GM19324 (cell line): ENCODE measurements at regions not wholly inside any gene's neighbourhood (a gene's known extent, or its start where the extent isn't known, plus 50 kb on each side); places are given as distances from the start of the nearest gene placed in this dataset.
"Not testable (repeated sequence)": the region's sequence is repeated elsewhere in the genome, so short reads cannot be mapped to it uniquely, and the experiment has no call there.

Source experiments
- ATAC-seq: cut with Tn5 transposase; IDR thresholded peaks from one replicate; pipeline ENCODE4 v1.9.1; 2021; ENCODE audit warnings: mild to moderate bottlenecking, moderate library complexity; ENCODE audit not compliant: unreplicated experiment, low FRiP score

DNA sequence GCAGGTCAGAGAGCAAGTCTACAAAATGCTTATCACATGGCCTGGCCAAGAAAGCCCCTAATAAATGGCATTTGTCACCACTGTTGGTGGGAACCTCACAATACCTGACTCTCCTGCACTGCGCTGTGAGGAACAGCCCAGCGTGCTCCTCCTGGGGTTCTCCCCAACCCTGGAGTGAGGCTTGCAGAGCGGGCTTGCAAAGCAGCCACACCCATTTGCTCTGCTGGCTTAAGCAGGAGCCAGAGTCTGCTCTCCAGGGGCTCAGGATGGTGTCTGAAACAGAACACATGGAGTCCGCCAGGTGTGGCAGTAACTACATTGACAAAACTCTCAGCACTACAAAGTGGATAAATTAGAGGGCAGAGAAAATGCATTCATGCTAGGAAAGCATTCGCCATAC lies 331.0 kb upstream of the CCL2 start:
- ATAC-seq = no peak

DNA sequence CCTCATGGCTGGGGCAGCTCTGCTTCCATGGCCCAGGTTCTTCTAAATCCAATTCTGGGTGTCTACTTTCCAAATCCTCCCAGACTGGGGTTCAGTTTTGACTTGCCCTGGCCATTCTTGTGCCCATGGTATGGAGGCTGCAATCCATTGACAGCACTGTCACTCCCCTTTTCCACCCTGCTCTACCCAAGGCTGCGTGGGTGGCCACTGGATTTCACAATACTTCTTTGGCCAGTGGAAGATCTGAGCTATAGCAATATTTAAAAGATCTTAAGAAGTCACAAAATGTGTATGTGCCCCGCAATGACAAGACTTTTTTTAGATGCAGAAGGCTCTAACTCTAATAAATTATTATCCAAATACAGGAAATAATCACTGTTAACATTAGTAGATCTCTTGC lies 329.4 kb upstream of the CCL2 start:
- no peak for ATAC-seq

DNA sequence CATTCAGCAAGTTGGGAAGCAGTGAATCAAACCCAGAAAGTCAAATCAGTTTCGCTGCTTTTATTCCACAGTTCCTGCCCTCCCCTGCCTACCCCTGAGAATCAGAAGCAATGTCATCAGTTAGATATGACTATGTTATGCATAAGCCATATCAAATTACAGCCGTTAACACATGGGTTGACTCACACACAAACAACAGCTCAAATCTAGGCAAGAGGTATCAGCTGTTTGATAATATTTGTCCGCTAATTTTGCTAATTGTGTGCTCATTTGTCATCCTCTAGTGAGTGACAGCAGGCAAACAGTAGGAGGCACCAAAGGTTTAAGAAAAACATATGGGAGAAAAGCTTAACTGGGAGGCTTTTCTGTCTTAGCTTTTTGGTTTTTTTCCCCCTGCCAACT lies 327.4 kb upstream of the CCL2 start:
- ATAC-seq = no peak

DNA sequence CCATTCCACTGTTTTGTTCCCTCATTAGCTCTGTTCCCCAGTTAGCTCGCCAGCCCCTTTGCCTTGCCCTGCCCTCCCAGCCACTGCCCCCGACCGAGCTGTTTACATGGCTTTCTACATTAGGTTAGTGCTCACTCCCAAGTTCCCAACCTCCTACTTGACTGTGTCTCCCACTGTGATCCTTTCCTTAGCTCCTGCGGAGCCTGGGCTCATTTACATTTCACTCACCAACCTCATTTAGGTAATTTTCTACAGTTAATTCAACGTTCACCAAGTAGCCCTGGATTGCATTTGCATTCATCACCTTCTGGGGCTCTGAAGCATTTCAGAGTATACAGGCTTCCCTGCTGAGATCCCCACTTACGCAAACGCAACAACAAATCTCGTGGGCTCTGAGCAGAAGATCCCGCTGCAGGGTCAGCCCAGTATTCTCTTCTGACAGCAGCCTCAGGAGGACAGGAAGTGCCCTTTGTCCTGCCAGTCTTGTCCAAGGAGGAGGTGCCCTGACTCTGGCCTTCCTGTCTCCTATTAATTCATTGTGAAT lies 325.8 kb upstream of the CCL2 start:
- ATAC-seq = no peak

DNA sequence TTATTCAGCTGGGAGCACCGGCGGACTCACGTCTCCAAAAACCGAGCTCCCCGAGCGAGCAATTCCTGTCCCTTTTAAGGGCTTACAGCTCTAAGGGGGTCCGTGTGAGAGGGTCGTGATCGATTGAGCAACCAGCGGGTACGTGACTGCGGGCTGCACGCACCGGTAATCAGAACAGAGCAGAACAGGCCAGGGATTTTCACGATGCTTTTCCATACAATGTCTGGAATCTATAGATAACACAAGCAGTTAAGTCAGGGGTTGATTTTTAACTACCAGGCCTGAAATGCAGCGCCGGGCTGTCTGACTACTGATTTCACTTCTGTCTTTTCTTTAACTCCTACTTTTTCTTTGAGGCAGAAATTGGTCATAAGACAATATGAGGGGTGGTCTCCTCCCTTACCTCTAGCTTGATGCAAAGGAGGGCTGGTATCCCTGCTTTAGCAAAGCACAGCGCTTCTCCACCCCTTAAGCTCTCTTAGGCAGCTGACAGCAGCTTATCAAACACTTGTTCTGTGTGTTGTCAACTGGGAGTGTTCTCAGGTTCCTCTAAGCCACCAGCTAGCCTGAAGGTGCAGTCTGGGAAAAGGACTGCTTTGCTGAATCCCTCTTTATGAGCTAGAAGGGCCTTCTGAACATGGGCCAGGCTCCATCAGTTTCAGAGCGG lies 323.8 kb upstream of the CCL2 start:
- not testable (repeated sequence) for ATAC-seq

DNA sequence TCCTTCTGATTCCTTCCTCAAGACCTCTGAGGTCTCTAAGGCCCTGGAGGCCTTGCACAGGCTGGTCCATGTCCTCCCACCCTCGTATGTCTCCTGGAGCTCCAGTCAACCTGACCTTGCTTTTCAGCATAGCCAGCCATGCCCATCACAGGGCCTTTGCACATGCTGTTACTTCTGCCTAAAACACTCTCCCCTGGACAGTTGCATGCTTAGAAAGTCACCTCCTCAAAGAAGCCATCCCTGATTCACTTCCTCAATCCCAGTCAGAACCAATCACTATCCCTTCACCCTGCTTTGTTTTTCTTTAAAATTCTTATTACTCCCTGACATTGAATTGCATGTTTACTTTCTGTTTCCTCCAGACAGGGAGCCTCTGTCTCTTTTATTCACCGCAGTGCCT lies 322.1 kb upstream of the CCL2 start:
- no peak for ATAC-seq

DNA sequence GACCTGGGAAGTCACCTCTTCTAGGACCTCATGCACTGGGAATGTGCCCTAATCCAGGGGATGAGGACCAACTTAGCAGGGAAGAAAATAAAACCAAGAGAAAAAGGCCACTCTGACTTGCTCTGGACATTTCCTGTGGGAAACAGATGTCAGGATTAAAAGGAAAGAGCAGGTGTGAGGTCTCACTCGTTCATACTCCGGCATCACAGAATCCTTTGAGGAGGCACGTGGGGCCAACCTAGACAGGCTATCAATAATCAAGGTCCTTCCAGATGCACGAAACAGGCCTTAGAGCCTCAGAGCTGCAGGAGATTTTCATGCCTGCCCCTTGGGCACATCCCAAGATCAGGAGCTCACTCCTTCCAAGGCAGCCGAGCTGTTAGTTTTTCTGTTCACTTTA lies 321.5 kb upstream of the CCL2 start:
- ATAC-seq = no peak

DNA sequence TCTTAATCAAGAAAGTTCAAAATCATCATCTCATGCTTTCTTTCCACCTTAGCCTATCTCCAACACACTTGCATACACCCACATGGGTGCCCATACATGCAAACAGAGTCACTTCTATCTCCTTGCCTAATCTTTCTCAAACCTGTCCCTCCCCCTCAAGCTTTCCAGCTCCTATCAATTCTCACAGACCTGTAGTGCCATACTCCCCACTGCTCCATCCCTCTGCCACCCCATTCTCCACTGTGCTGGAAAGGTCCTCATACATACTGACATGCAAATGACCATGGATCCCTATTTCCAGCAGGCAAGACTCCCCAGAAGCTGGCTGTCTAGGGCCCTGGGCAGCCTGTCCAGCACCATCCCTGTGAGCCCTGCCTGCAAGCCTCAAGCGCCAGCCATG lies 320.4 kb upstream of the CCL2 start:
- no peak for ATAC-seq

DNA sequence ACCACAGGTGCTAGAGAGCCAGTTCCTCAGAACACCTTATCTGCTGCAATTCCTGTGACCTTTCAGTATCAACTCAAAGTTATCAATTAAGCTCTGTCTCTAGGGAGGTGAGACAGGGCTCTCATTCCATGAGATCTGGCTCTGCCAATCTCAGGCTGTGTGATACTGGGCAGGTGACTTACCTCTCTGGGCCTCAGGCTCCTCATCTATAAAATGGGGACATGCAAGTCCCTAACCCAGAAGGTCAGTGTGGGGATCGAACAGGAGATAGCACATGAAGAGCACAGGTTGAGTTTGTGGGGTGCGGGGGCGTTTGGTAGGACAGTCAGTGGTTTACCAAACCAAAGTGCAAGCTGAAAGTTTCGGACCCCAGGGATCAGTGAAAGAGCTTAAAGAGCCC lies 319.3 kb upstream of the CCL2 start:
- ATAC-seq = no peak

DNA sequence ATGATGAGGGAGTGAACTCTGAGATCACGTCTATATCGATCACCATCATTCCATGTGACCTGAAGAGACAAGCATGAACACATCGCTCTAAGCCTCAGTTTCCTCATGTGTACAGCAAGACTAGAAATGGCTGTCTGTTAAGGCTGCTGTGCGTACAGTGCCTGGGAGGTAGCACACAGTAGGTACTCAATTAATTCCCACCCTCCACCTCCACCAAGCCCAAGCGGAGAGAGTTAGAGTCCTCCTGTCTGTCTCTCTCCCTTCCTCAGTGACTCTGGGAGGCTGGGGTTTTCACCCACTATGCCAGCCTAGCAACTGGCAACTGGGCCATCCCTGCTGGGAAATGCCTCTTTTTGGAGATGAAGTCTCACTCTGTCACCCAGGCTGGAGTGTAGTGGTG lies 318.3 kb upstream of the CCL2 start:
- no peak for ATAC-seq

DNA sequence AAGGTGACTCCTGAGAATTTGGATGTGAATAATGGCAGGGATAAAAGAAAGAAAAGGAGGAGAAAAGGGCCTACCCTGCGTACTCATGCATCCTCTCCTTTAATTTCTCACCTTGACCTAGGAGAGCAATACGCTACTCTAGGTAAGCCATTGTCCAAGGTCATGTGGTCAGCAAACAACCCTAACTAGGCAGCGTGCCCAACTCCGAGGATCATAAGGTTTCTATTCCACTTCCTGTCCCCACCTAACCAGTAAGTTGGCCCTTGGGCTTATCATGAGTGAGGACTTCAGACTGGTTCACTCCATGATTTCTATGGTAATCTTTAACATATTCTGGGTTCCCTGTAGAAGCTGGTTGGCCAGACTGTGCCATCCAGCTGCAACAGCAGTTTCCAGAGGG lies 315.1 kb upstream of the CCL2 start:
- no peak for ATAC-seq

DNA sequence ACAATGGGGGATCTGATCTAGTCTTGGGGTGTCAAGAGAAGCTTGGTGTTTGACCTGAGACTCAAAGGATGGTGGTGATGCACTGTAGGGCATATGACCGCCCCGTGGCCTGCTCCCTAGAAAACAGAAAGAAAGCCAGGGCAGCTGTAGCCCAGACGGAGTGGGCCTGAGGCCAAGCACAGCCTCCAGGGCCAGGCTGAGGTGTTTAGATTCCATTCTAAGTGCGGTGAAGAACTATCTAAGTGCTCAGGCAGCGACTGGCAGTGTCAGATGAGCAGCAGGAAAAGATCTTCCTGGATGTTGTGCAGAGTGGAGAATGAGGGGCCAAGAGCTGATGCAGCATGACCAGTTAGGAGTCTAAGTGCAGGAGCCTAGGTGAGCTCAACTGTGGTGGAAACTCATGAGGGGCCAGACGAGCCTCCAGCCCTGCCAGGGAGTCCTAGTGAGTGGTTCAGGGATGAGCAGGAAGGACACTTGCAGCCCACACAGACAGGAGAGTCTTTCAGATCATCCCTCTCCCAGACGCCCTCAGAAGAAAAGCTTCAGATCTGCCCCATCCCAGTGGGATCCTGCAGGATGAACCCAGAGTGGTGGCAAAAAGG lies 314.2 kb upstream of the CCL2 start:
- no peak for ATAC-seq

DNA sequence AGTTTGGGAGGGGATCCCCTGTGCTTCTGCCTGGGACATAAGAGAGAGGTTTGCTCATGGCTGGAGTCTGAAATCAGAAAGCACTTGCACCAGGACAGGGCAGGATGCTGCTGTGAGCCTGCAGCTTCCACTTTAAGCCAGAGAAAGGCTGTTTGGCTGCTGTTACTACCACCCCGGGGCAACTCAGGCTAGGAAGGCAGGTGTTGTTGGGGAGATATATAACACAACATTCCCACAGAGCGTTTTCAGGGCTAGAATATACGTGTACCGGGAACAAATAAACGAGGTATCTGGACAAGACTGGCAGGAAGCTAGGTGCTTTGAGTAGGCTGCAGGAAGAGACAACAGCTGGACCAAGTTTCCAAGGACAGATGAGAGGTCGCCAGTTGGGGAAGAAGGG lies 313.3 kb upstream of the CCL2 start:
- no peak for ATAC-seq

DNA sequence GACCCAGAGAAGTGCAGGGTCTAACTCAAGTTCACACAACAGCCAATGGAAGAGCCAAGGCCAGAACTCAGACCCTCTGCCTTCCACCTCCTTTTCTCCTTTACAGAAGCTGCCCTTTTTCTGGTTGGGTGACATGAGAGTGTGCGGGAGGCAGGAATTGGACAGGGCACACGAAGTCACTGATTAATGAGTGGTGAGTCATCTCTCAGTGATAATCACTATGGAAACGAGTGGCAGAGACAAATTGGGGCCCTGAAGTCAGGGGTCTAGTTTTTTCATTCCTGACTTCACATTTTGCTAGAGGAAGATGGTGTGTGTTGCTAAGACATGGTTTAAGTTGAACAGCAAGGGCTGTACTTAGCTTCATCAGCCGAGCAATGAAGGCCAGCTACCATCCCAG lies 312.7 kb upstream of the CCL2 start:
- no peak for ATAC-seq

DNA sequence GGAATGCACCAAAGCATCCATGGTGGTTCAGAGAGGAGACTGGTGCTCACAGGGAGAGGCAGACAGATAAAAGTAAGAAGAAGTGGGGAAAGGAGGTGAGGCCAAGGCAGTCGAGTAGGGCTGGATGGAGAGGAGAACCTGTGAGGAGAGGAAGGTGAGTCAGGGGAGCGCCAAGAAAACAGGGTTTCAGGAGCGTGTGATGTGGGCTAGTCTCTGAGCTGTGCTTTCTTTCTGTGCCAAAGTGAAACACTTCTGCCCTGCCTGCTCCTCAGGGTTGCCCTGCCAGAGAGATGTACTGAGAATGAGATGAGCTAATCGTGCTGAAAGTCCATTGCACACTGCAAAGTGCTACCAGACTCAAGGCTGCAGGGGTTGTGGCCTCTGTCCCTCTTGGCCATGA lies 310.7 kb upstream of the CCL2 start:
- ATAC-seq = no peak

DNA sequence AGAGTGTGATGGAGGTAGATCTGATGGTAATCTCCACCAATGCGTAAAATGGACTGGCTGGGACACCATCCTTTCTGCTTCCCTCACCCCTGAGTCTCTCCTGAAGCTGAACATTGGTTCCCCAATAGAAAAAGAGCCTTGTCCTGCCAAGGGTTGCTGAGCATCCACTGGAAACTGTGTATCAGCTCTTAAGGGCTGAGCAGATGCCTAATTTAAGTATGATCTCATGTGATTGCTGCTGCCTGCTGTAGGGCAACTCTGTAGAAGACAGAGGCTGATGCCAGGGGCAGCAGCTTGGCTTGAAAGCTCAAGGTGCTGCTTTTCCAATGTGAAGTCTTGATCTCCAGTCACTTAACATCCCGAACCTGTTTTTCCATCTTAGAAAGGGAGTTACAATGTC lies 310.3 kb upstream of the CCL2 start:
- ATAC-seq = no peak

DNA sequence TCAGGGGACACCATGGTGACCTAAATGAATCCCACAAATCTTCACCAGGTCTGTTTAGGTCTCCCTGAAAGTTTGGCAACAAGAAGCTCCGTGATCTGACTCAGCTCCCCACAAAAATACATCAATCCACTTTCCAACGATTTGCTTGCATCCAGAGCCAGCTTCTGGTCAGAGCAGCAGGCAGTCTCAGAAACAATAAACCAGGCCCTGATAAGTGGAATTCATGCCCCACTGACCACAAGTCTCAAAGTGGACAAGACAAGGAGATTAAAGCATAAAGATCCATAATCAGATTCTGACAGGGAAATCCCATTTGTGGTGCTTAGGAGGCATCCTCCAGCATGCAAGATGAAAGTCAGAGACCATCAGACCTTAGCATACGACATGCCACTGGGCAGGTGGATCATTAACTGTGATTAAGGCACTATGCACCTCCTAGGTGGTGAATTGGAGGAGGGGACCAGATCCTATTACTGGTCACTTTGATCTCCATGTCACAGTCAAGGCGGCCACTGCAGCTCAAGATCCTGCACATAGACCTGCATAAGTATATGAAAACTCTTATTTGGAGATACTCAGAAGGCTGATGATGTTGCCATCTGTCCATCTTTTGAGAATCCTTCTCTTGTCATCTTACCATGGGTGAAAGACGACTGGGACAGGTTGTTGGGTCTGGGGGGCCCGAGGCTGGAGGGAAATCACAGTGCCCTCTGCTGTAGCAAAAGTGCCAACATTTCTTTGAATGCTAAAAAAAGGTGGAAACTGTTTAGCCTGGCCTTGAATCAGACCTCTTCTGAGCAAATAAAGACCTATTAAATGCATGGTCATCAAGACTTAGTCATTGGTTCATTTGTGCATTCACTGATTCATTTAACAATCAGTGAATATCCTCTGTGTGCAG lies 309.2 kb upstream of the CCL2 start:
- no peak for ATAC-seq

DNA sequence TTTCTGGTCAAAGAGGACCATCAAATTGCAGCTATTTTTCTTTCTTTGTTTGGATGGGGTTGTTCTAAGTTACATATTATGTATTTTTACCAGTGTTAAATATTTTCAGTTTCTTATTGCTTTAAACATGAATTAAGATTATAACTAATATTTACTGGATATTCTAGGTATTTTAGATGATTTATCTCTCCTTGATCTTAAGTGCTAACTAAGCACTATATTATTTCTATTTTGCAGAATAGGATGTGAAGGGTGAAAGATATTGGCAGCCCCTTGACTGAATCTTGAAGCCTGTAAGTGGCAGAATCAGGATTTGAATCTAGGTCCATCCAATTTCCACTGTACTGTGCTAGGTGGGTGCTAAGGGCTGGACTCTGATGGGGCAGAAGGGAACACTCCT lies 307.3 kb upstream of the CCL2 start:
- ATAC-seq = no peak

DNA sequence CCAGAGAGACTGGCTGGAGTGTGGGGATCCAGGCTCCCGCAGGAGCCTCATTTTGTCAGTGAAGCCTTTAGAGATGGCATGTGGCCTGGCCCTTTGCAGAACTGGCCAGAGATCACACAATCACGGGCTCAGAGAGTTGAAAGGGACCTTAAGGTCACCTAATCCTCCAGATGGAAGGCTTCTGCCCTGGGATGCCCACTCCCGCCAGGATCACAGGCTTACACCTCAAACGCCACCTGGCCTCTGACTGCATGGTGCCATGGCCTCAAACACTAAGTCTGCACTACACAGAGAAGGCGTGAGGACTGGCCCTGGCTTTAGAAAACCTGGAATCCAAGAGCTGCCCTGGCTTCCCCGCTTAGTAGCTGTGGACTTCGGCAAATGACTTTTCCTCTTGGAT lies 306.8 kb upstream of the CCL2 start:
- ATAC-seq = no peak

DNA sequence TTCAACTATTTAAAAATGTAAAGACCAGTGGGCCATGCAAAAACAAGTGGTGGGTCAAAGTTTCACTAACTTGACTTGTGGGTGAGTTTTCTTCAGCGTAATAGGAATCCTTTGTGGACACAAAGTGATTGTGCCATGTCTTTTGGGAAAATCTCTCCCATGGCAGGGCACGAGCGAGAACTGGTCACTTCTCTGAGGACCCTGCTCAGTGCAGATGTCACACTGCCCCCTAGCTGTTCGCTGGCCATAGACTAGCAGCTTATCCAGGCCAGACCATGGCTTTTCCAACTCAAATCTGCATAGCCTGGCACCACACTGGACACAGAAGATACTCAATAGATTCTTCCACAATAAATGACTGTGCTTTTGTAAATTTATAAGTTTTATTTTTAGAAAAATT lies 306.0 kb upstream of the CCL2 start:
- ATAC-seq = no peak

DNA sequence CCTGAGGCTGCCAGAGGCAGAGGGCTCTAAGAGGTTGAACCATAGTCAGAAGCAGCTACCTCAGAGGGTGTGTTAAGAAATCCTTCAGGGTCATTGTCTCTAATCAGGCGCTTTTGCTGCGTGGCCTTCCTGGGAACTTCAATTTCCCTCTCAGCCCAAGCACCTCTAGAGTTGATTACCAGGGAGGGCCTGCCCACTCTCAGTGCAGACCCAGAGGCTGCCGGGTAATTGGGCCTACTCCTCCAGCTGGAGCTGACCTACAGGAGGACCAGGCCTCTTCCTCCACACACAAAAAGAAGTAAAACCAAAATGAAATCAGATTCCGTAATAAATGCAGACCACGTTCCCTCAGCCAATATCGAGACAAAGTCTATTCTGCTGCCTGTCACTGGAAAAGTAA lies 305.0 kb upstream of the CCL2 start:
- ATAC-seq = no peak

DNA sequence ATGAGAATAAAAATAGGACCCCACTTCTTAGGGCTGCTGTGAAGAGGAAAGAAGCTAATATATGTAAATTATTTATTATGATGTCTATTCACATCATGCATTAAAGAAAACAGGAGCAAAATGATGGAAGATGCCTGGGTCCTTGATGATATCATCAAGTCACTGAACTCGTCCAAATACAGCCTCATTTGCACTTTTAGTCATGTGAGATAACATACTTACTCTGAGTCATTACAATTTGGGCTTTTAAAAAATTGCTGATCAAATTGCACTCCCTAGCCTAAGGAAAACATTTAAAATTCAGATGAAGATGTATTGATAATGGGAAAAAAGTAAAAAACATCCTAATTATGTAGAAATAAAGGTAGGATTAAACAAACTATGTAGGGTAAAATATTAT lies 302.7 kb upstream of the CCL2 start:
- ATAC-seq = no peak
